ENCODE measurements at regions not wholly inside any gene's neighbourhood (a gene's known extent, or its start where the extent isn't known, plus 50 kb on each side); places are given as distances from the start of the nearest gene placed in this dataset.

- TF ChIP-seq CTCF (IDR thresholded peaks at IDR 0.05; ENCODE audit: poor library complexity, severe bottlenecking) (no peak), REST (IDR thresholded peaks at IDR 0.05; ENCODE audit: borderline replicate concordance) (no peak)
Measured at GRCh38 chr1:238138059-238138626, 247.4 kb upstream of the ZP4 start.

Measured in neural cell (in vitro differentiated cells).